ENCODE measurements at regions not wholly inside any gene's neighbourhood (a gene's known extent, or its start where the extent isn't known, plus 50 kb on each side); places are given as distances from the start of the nearest gene placed in this dataset.

GRCh38 chr6:148199584-148199983 is 143.1 kb upstream of the SASH1 start:
- no peaks in the 10 kb centered on the region for H3K36me3 ChIP-seq (ENCODE audit: control insufficient read depth in 5 of 5, insufficient read depth in 5 of 5, low read length in 5 of 5)
- H3K9me3 ChIP-seq (ENCODE audit: control insufficient read depth in 5 of 5, low read length in 5 of 5): no peaks in the 10 kb centered on the region
- H3K4me3 ChIP-seq (ENCODE audit: low read depth in 1 of 5, low read length in 5 of 5): no peak overlapping the region
- no peak overlapping the region for H3K27ac ChIP-seq (ENCODE audit: low read depth, low read length)
- H3K27me3 ChIP-seq (ENCODE audit: control insufficient read depth in 5 of 5, insufficient read depth in 4 of 5, low read length in 5 of 5): no peaks in the 10 kb centered on the region
- H3K9ac ChIP-seq (ENCODE audit: low read length in 5 of 5): no peak overlapping the region
- H3K4me1 ChIP-seq (ENCODE audit: control insufficient read depth in 5 of 5, insufficient read depth in 5 of 5, low read length in 5 of 5): peaks cover 0 to 6% (median 2%) of the 10 kb centered on the region in 5 donors

GRCh38 chr6:148200293-148200692 is 142.3 kb upstream of the SASH1 start:
- Histone ChIP-seq H3K9me3 (ENCODE audit: control insufficient read depth in 5 of 5, low read length in 5 of 5) (no peaks in the 10 kb centered on the region), H3K27ac (ENCODE audit: low read depth, low read length) (no peak overlapping the region), H3K27me3 (ENCODE audit: control insufficient read depth in 5 of 5, insufficient read depth in 4 of 5, low read length in 5 of 5) (no peaks in the 10 kb centered on the region), H3K36me3 (ENCODE audit: control insufficient read depth in 5 of 5, insufficient read depth in 5 of 5, low read length in 5 of 5) (no peaks in the 10 kb centered on the region), H3K4me3 (ENCODE audit: low read depth in 1 of 5, low read length in 5 of 5) (no peak overlapping the region), H3K9ac (ENCODE audit: low read length in 5 of 5) (no peak overlapping the region), H3K4me1 (ENCODE audit: control insufficient read depth in 5 of 5, insufficient read depth in 5 of 5, low read length in 5 of 5) (peaks cover 0 to 6% (median 2%) of the 10 kb centered on the region in 5 donors)

GRCh38 chr6:148200781-148201180 is 141.9 kb upstream of the SASH1 start:
- peaks cover 0 to 6% (median 2%) of the 10 kb centered on the region in 5 donors for H3K4me1 ChIP-seq (ENCODE audit: control insufficient read depth in 5 of 5, insufficient read depth in 5 of 5, low read length in 5 of 5)
- H3K27ac ChIP-seq (ENCODE audit: low read depth, low read length): no peak overlapping the region
- H3K4me3 ChIP-seq (ENCODE audit: low read depth in 1 of 5, low read length in 5 of 5): no peak overlapping the region
- H3K36me3 ChIP-seq (ENCODE audit: control insufficient read depth in 5 of 5, insufficient read depth in 5 of 5, low read length in 5 of 5): no peaks in the 10 kb centered on the region
- no peaks in the 10 kb centered on the region for H3K9me3 ChIP-seq (ENCODE audit: control insufficient read depth in 5 of 5, low read length in 5 of 5)
- H3K9ac ChIP-seq (ENCODE audit: low read length in 5 of 5): no peak overlapping the region
- H3K27me3 ChIP-seq (ENCODE audit: control insufficient read depth in 5 of 5, insufficient read depth in 4 of 5, low read length in 5 of 5): peaks cover 0 to 2% (median 0%) of the 10 kb centered on the region in 5 donors

DNA sequence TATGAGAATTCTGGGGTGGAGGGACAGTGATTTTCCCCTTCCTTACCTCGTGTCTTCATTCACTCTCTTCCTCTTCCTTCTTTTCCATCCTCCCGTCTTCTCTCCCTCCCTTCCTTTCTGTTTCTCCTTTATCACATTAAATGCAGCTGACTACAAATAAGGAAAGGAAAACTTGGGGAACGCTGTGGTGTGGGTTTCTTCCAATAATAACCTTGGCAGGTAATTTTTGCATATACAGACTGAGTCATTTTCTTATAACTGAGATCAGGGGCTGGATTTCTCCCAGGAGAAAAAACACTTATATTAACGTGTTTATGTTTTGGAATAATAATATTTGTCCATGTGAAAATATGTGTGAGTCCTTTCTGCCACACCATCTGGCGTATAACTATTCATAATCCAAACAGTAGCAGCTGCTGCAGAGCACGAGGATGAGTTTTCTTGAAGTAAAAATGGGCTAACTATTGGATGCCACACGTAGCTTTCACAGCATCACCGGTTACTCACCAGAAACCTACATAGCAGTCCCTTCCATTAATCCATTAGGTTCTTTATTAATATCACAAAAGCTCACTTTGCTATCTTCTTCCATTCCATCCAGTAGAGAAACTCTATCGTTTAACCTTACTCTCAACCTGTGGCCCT is 139.2 kb upstream of the SASH1 start:
- Histone ChIP-seq H3K27me3 (ENCODE audit: control insufficient read depth in 5 of 5, insufficient read depth in 4 of 5, low read length in 5 of 5) (peaks cover 0 to 2% (median 0%) of the 10 kb centered on the region in 5 donors), H3K4me3 (ENCODE audit: low read depth in 1 of 5, low read length in 5 of 5) (no peak overlapping the region), H3K9ac (ENCODE audit: low read length in 5 of 5) (no peak overlapping the region), H3K4me1 (ENCODE audit: control insufficient read depth in 5 of 5, insufficient read depth in 5 of 5, low read length in 5 of 5) (peaks cover 0 to 6% (median 2%) of the 10 kb centered on the region in 5 donors), H3K27ac (ENCODE audit: low read depth, low read length) (no peak overlapping the region), H3K36me3 (ENCODE audit: control insufficient read depth in 5 of 5, insufficient read depth in 5 of 5, low read length in 5 of 5) (no peaks in the 10 kb centered on the region), H3K9me3 (ENCODE audit: control insufficient read depth in 5 of 5, low read length in 5 of 5) (no peaks in the 10 kb centered on the region)

DNA sequence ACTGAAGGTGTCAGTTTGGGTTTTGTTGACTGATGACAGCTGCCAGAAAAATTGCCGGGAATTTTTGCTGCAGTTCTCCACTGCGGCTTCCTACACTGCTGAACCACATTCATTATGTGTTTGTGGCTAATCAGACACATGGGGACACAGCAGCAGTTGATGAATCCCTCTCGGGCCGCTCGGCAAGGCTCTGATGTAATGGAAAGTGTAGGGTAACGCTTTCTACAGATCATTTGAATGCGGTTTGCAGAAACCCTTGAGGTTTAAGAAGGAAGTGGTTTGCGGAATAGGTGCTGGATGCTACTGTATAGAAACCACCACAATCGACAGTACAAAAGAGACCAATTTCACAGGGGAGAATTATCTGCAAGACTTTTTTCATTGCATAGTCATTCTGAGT is 138.7 kb upstream of the SASH1 start:
- Histone ChIP-seq H3K27me3 (ENCODE audit: control insufficient read depth in 5 of 5, insufficient read depth in 4 of 5, low read length in 5 of 5) (peaks cover 0 to 2% (median 0%) of the 10 kb centered on the region in 5 donors), H3K4me1 (ENCODE audit: control insufficient read depth in 5 of 5, insufficient read depth in 5 of 5, low read length in 5 of 5) (peaks cover 0 to 6% (median 2%) of the 10 kb centered on the region in 5 donors), H3K36me3 (ENCODE audit: control insufficient read depth in 5 of 5, insufficient read depth in 5 of 5, low read length in 5 of 5) (no peaks in the 10 kb centered on the region), H3K9me3 (ENCODE audit: control insufficient read depth in 5 of 5, low read length in 5 of 5) (no peaks in the 10 kb centered on the region), H3K9ac (ENCODE audit: low read length in 5 of 5) (no peak overlapping the region), H3K4me3 (ENCODE audit: low read depth in 1 of 5, low read length in 5 of 5) (no peak overlapping the region), H3K27ac (ENCODE audit: low read depth, low read length) (no peak overlapping the region)

- H3K27ac ChIP-seq (ENCODE audit: low read depth, low read length): no peak overlapping the region
- H3K9ac ChIP-seq (ENCODE audit: low read length in 5 of 5): no peak overlapping the region
- H3K36me3 ChIP-seq (ENCODE audit: control insufficient read depth in 5 of 5, insufficient read depth in 5 of 5, low read length in 5 of 5): no peaks in the 10 kb centered on the region
These were observed 134.3 kb upstream of the SASH1 start for GRCh38 chr6:148208298-148208697.

DNA sequence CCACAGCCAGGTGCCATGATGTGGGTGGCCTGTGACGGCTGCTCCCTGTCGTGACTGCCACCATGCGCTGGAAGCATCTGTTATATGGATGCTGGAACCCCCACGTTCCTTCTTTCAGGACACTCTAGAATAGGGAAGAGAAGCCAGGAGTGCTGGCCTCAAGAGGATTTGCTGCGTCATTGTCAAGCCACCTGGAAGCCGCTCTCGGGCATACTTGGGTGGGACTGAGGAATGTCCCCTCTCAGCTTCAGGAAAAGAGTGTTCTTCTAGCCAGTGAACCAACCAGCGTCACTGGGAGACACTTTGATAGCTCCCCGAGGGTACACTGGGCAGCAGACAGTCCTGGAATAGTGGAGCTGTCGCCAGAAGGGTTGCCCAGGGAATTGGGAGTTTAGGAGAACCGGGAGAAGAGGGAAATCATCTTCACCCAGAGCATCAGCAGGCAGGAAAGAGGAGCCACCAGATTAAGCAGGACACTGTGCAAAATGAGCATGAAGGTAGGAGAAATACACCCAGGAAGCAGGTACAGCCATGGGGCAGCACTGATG is 130.8 kb upstream of the SASH1 start:
- H3K9me3 ChIP-seq (ENCODE audit: control insufficient read depth in 5 of 5, low read length in 5 of 5): no peaks in the 10 kb centered on the region
- H3K9ac ChIP-seq (ENCODE audit: low read length in 5 of 5): no peak overlapping the region
- no peak overlapping the region for H3K27ac ChIP-seq (ENCODE audit: low read depth, low read length)
- no peaks in the 10 kb centered on the region for H3K36me3 ChIP-seq (ENCODE audit: control insufficient read depth in 5 of 5, insufficient read depth in 5 of 5, low read length in 5 of 5)
- H3K4me3 ChIP-seq (ENCODE audit: low read depth in 1 of 5, low read length in 5 of 5): no peak overlapping the region
- H3K4me1 ChIP-seq (ENCODE audit: control insufficient read depth in 5 of 5, insufficient read depth in 5 of 5, low read length in 5 of 5): no peaks in the 10 kb centered on the region
- H3K27me3 ChIP-seq (ENCODE audit: control insufficient read depth in 5 of 5, insufficient read depth in 4 of 5, low read length in 5 of 5): peaks cover 0 to 7% (median 0%) of the 10 kb centered on the region in 5 donors

More at GRCh38 chr6:148208298-148208697, 134.3 kb upstream of the SASH1 start:
- H3K9me3 ChIP-seq (ENCODE audit: control insufficient read depth in 5 of 5, low read length in 5 of 5): no peaks in the 10 kb centered on the region
- H3K27me3 ChIP-seq (ENCODE audit: control insufficient read depth in 5 of 5, insufficient read depth in 4 of 5, low read length in 5 of 5): peaks cover 0 to 7% (median 0%) of the 10 kb centered on the region in 5 donors
- no peak overlapping the region for H3K4me3 ChIP-seq (ENCODE audit: low read depth in 1 of 5, low read length in 5 of 5)
- H3K4me1 ChIP-seq (ENCODE audit: control insufficient read depth in 5 of 5, insufficient read depth in 5 of 5, low read length in 5 of 5): no peaks in the 10 kb centered on the region

DNA sequence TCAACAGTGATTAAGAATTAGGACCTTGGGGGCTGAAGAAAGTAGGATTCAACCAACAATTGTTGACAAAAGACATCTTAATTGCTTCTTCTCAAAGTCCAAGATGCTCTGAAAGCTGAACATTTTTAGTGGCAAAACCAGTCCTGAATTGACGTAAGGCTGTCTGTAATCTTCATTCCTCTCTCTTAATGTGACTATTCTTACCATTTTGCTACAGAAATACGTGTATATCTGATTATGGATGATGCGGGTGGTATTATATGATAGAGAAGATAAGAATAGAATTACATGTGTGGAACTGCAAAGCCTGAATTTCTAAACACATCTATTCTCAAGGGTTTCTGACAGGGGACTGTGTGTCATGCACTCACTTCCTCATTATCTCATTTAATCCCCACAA is 130.3 kb upstream of the SASH1 start:
- no peaks in the 10 kb centered on the region for H3K4me1 ChIP-seq (ENCODE audit: control insufficient read depth in 5 of 5, insufficient read depth in 5 of 5, low read length in 5 of 5)
- H3K27me3 ChIP-seq (ENCODE audit: control insufficient read depth in 5 of 5, insufficient read depth in 4 of 5, low read length in 5 of 5): peaks cover 0 to 7% (median 0%) of the 10 kb centered on the region in 5 donors
- no peak overlapping the region for H3K27ac ChIP-seq (ENCODE audit: low read depth, low read length)
- H3K4me3 ChIP-seq (ENCODE audit: low read depth in 1 of 5, low read length in 5 of 5): no peak overlapping the region
- no peaks in the 10 kb centered on the region for H3K36me3 ChIP-seq (ENCODE audit: control insufficient read depth in 5 of 5, insufficient read depth in 5 of 5, low read length in 5 of 5)
- no peak overlapping the region for H3K9ac ChIP-seq (ENCODE audit: low read length in 5 of 5)
- no peaks in the 10 kb centered on the region for H3K9me3 ChIP-seq (ENCODE audit: control insufficient read depth in 5 of 5, low read length in 5 of 5)

- no peak overlapping the region for H3K4me3 ChIP-seq (ENCODE audit: low read depth in 1 of 5, low read length in 5 of 5)
- H3K36me3 ChIP-seq (ENCODE audit: control insufficient read depth in 5 of 5, insufficient read depth in 5 of 5, low read length in 5 of 5): no peaks in the 10 kb centered on the region
- H3K27me3 ChIP-seq (ENCODE audit: control insufficient read depth in 5 of 5, insufficient read depth in 4 of 5, low read length in 5 of 5): peaks cover 0 to 7% (median 0%) of the 10 kb centered on the region in 5 donors
- H3K4me1 ChIP-seq (ENCODE audit: control insufficient read depth in 5 of 5, insufficient read depth in 5 of 5, low read length in 5 of 5): peaks cover 0 to 4% (median 0%) of the 10 kb centered on the region in 5 donors
- H3K27ac ChIP-seq (ENCODE audit: low read depth, low read length): no peak overlapping the region
- no peaks in the 10 kb centered on the region for H3K9me3 ChIP-seq (ENCODE audit: control insufficient read depth in 5 of 5, low read length in 5 of 5)
- no peak overlapping the region for H3K9ac ChIP-seq (ENCODE audit: low read length in 5 of 5)
These were observed 129.3 kb upstream of the SASH1 start for GRCh38 chr6:148213366-148213765.

DNA sequence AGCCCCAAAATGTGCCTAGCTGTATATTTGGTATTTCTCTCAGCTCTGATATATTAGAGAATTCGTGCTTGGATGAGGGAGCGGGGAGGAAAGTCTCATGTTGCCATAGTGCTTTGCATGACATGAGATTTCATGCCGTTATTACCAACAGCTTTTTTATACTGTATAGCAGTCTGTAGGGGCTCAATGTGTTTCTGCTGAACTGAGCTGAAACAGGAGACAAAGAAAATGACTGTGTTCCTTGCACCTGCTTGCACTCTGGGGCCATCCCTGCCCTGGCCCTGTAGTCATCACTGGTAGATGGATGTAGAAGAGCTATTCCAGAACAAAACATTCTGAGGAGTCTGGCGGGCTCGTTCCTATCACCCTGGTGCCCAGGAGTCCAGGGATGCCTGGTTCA is 128.0 kb upstream of the SASH1 start:
- no peaks in the 10 kb centered on the region for H3K9me3 ChIP-seq (ENCODE audit: control insufficient read depth in 5 of 5, low read length in 5 of 5)
- H3K36me3 ChIP-seq (ENCODE audit: control insufficient read depth in 5 of 5, insufficient read depth in 5 of 5, low read length in 5 of 5): no peaks in the 10 kb centered on the region
- H3K9ac ChIP-seq (ENCODE audit: low read length in 5 of 5): no peak overlapping the region
- H3K27me3 ChIP-seq (ENCODE audit: control insufficient read depth in 5 of 5, insufficient read depth in 4 of 5, low read length in 5 of 5): peaks cover 0 to 7% (median 0%) of the 10 kb centered on the region in 5 donors
- no peak overlapping the region for H3K27ac ChIP-seq (ENCODE audit: low read depth, low read length)
- H3K4me1 ChIP-seq (ENCODE audit: control insufficient read depth in 5 of 5, insufficient read depth in 5 of 5, low read length in 5 of 5): peaks cover 0 to 10% (median 4%) of the 10 kb centered on the region in 5 donors
- H3K4me3 ChIP-seq (ENCODE audit: low read depth in 1 of 5, low read length in 5 of 5): no peak overlapping the region
